Right lobe of liver (tissue), 6 donors: ENCODE measurements at regions not wholly inside any gene's neighbourhood (a gene's known extent, or its start where the extent isn't known, plus 50 kb on each side); places are given as distances from the start of the nearest gene placed in this dataset.
A peak's percentile ranks its signal among the peaks of the same experiment; 100 is the strongest.

Source experiments
- ATAC-seq, 4 donors: fragments of 200-7000 bp; cut with Tn5 transposase; one replicate each; pipeline ENCODE4 v1.9.1; 2020; ENCODE audit warnings: mild to moderate bottlenecking in 4 of 4, moderate library complexity in 4 of 4
- DNase-seq, 3 donors: peaks; one replicate each; pipeline ENCODE4 v3.0.0-alpha.2; 2020
- H3K27ac ChIP-seq, 3 donors: fragments of 200-600 bp; one replicate each; pipeline ENCODE4 v1.8.0; 2022
- H3K27me3 ChIP-seq, 2 donors: fragments of 200-600 bp; one replicate each; pipeline ENCODE4 v1.8.0; 2022
- H3K36me3 ChIP-seq, 4 donors: fragments of 200-600 bp; sonication (generic) in 1 of 4; one replicate each; pipeline versions ENCODE4 v1.5.1 to v1.8.0; 2017 to 2022; ENCODE audit warnings: control low read depth in 1 of 4
- H3K4me1 ChIP-seq, 4 donors: fragments of 200-600 bp; sonication (generic) in 1 of 4; one replicate each; pipeline versions ENCODE4 v1.5.1 to v1.8.0; 2017 to 2022; ENCODE audit warnings: control low read depth in 1 of 4
- H3K4me3 ChIP-seq, 3 donors: fragments of 200-600 bp; one replicate each; pipeline ENCODE4 v1.8.0; 2022
- H3K9me3 ChIP-seq, 4 donors: fragments of 200-600 bp; sonication (generic) in 1 of 4; one replicate each; pipeline versions ENCODE4 v1.5.1 to v1.8.0; 2017 to 2022; ENCODE audit warnings: control low read depth in 1 of 4
- CTCF ChIP-seq, 4 donors: fragments of 200-600 bp in 3 of 4; fragments of 450-650 bp in 1 of 4; IDR thresholded peaks; one replicate each; pipeline versions ENCODE4 v1.5.1 to v1.8.0; 2016 to 2022; ENCODE audit warnings: antibody characterized with exemption in 4 of 4, mild to moderate bottlenecking in 2 of 4
- POLR2A ChIP-seq: fragments of 450-650 bp; IDR thresholded peaks from one replicate; pipeline ENCODE4 v1.6.1; 2017; ENCODE audit warnings: antibody characterized with exemption, mild to moderate bottlenecking
- WGBS: methylation state at CpG from one replicate; pipeline ENCODE4 v1.1.6; 2018; ENCODE audit warnings: low coverage, low lambda C conversion rate; ENCODE audit not compliant: insufficient coverage; ENCODE audit errors: missing lambda C conversion rate; 5-methylcytosine and 5-hydroxymethylcytosine counted together
- intact Hi-C, 2 donors: fragments of 100-400 bp; cut with DNase I; formaldehyde crosslinking; loops; one replicate each; pipeline versions ENCODE4 v1.11.2 to v1.14.1; 2022
- donor health status: DM: no; HTN: yes; CAD: no.
- donor health status: DM: no; HTN: no; CAD: no.
- donor health status: DM: no; HTN: no; CAD: no.
- donor health status: DM: no; HTN: yes; CAD: no.
- donor health status: DM: no; HTN: yes; CAD: no.

DNA sequence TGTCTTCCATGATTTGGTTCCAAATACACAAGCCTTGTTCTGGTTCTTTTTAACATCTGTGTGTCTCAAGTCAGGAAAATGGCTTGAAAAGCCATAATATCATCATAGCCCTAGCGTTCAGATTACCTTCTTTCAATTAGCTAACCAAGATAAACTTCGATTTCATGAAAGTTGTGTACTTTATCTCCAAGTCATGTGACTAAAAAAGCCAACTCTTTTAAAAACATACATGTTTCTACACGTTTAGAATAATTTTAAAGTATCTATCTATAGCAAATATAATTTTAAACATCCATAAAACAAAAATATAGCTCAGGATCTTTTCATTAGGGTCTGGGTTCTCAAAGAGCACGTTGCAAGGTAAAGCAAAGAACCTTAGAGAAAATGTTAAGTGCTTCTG lies 261.1 kb downstream of the PRL start:
- Histone ChIP-seq H3K27ac (no peak overlapping the region), H3K4me3 (no peak overlapping the region), H3K36me3 (no peaks in the 10 kb centered on the region), H3K4me1 (no peaks in the 10 kb centered on the region), H3K9me3 (no peaks in the 10 kb centered on the region), H3K27me3 (no peaks in the 10 kb centered on the region)
- intact Hi-C loops = no loop called here
- WGBS = 36% methylated on average over 4 of the region's 4 CpGs
- DNase-seq = no peak
- TF ChIP-seq POLR2A = no peak
- no peak for TF ChIP-seq CTCF (IDR thresholded peaks at IDR 0.05)
- ATAC-seq = no peak

DNA sequence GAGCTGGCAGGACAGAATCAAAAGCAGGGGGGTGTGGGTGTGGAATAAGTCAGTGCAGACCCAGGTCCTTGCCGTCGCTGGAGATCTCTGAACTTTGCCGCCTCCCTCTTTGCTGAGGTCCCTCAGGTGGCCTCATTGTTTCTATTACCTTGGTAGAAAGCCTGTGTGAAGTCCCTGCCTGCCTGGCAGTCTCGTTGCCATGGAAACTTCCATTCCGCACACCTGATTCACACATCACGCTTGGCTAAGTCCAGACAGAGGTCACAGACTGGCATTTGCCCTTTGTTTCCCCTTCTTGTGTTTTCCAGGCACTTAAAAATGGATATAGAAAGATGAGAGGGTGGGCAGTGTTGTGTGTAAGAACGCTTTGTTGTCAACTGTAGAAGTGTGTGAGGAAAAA lies 260.6 kb downstream of the PRL start:
- Histone ChIP-seq H3K27me3 (no peaks in the 10 kb centered on the region), H3K27ac (no peak overlapping the region), H3K36me3 (no peaks in the 10 kb centered on the region), H3K4me3 (no peak overlapping the region), H3K4me1 (no peaks in the 10 kb centered on the region), H3K9me3 (no peaks in the 10 kb centered on the region)
- intact Hi-C loops = no loop called here
- TF ChIP-seq CTCF (IDR thresholded peaks at IDR 0.05) (no peak), POLR2A (no peak)
- 19% methylated on average over 7 of the region's 7 CpGs for WGBS
- no peak for DNase-seq
- peak in 2 of 4 donors; percentile 14 to 20 for ATAC-seq

- H3K27ac ChIP-seq = no peak overlapping the region
- no peak for TF ChIP-seq CTCF (IDR thresholded peaks at IDR 0.05)
- TF ChIP-seq POLR2A = no peak
- intact Hi-C loops = no loop called here
- no peak for DNase-seq
- H3K4me1 ChIP-seq = no peaks in the 10 kb centered on the region
- no peak overlapping the region for H3K4me3 ChIP-seq
- H3K27me3 ChIP-seq = no peaks in the 10 kb centered on the region
- ATAC-seq = no peak
- H3K36me3 ChIP-seq = no peaks in the 10 kb centered on the region
- H3K9me3 ChIP-seq = no peaks in the 10 kb centered on the region
- WGBS = 41% methylated on average over 3 of the region's 3 CpGs
Measured at GRCh38 chr6:22036699-22037098, 260.1 kb downstream of the PRL start.

DNA sequence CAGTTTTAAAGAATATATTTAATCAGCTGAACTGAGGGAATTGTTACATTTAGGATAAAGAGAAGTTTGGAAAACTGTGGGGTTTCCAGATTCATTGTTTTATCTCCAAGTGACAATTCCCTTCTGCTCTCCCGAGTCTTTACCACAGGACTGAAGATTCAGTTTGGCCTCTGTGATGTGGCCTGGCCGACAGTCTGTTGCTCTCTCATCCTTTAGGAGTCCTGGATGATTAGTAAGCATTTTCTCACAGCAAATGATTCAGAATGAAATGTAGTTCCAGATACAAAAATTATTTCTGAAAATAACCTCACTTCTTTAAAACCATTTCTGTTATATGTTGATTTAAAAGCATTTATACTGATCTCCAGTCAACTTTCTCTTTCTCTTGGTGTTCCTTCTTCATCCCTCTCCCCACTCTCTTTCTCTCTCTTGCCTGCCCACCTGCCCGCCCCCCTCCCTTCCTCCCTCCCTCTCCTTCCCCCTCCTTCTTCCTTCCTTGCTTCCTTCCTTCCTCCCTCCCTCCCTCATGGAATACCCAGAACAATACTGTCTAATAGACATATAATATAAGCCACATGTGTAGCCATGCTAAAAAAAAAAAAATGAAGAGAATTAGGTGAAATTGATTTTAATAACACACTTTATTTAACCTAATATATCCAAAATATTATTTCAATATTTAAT lies 254.9 kb downstream of the PRL start:
- Histone ChIP-seq H3K9me3 (no peaks in the 10 kb centered on the region), H3K27me3 (no peaks in the 10 kb centered on the region), H3K27ac (no peak overlapping the region), H3K4me1 (no peaks in the 10 kb centered on the region), H3K4me3 (no peak overlapping the region), H3K36me3 (no peaks in the 10 kb centered on the region)
- ATAC-seq = no peak
- intact Hi-C loops = no loop called here
- DNase-seq = no peak
- TF ChIP-seq POLR2A (no peak), CTCF (IDR thresholded peaks at IDR 0.05) (no peak)
- 54% methylated on average over 3 of the region's 3 CpGs for WGBS

- Histone ChIP-seq H3K27ac (no peak overlapping the region), H3K9me3 (no peaks in the 10 kb centered on the region), H3K27me3 (no peaks in the 10 kb centered on the region), H3K4me1 (no peaks in the 10 kb centered on the region), H3K36me3 (no peaks in the 10 kb centered on the region), H3K4me3 (no peak overlapping the region)
- ATAC-seq (no peak), DNase-seq (no peak)
- intact Hi-C loops = no loop called here
- TF ChIP-seq POLR2A (no peak), CTCF (IDR thresholded peaks at IDR 0.05) (no peak)
Measured at GRCh38 chr6:22042706-22043105, 254.1 kb downstream of the PRL start.
